Loucy (cell line): ENCODE measurements at regions not wholly inside any gene's neighbourhood (a gene's known extent, or its start where the extent isn't known, plus 50 kb on each side); places are given as distances from the start of the nearest gene placed in this dataset.

Source experiments
- H2AFZ ChIP-seq: fragments of 200-600 bp; sonication (generic); 2 replicates; pipeline ENCODE4 v1.6.0; 2016; ENCODE audit warnings: antibody characterized with exemption, mild to moderate bottlenecking, low read length, moderate library complexity
- H3F3A ChIP-seq: fragments of 200-600 bp; 2 replicates; pipeline ENCODE4 v1.6.0; 2016; ENCODE audit warnings: antibody characterized with exemption, low read depth, mild to moderate bottlenecking
- H3K27me3 ChIP-seq: fragments of 200-600 bp; sonication (generic); 2 replicates; pipeline ENCODE4 v1.6.1; 2014; ENCODE audit warnings: low read length, mild to moderate bottlenecking; ENCODE audit not compliant: insufficient read depth, poor library complexity, severe bottlenecking
- H3K36me3 ChIP-seq: fragments of 200-600 bp; sonication (generic); 2 replicates; pipeline ENCODE4 v1.6.1; 2016; ENCODE audit warnings: low read length; ENCODE audit not compliant: insufficient read depth
- H3K4me1 ChIP-seq: fragments of 200-600 bp; sonication (generic); 2 replicates; pipeline ENCODE4 v1.5.1; 2014; ENCODE audit warnings: low read length, mild to moderate bottlenecking; ENCODE audit not compliant: insufficient read depth, poor library complexity, severe bottlenecking
- H3K4me2 ChIP-seq: fragments of 200-600 bp; sonication (generic); 2 replicates; pipeline ENCODE4 v1.6.0; 2014; ENCODE audit warnings: antibody characterized with exemption, low read length, low read depth, mild to moderate bottlenecking; ENCODE audit not compliant: poor library complexity, severe bottlenecking
- H3K4me3 ChIP-seq: fragments of 200-600 bp; sonication (generic); 2 replicates; pipeline ENCODE4 v1.5.1; 2014; ENCODE audit warnings: low read length, mild to moderate bottlenecking, mixed read lengths; ENCODE audit not compliant: poor library complexity, severe bottlenecking
- H3K79me2 ChIP-seq: fragments of 200-600 bp; sonication (generic); 2 replicates; pipeline ENCODE4 v1.6.1; 2014; ENCODE audit warnings: low read length; ENCODE audit not compliant: insufficient read depth
- H3K9ac ChIP-seq: fragments of 200-600 bp; sonication (generic); 2 replicates; pipeline ENCODE4 v1.6.0; 2014; ENCODE audit warnings: mild to moderate bottlenecking, low read depth, low read length, moderate library complexity; ENCODE audit not compliant: poor library complexity, severe bottlenecking
- H3K9me2 ChIP-seq: fragments of 200-600 bp; sonication (generic); replicated peaks from 2 replicates; pipeline ENCODE4 v1.6.1; 2016; ENCODE audit warnings: low read depth, low read length, mixed read lengths
- H3K9me3 ChIP-seq: fragments of 200-600 bp; sonication (generic); 2 replicates; pipeline ENCODE4 v1.6.1; 2014; ENCODE audit warnings: mild to moderate bottlenecking, antibody characterized with exemption, low read length, low read depth; ENCODE audit not compliant: insufficient read depth
- H4K20me1 ChIP-seq: fragments of 200-600 bp; sonication (generic); 2 replicates; pipeline ENCODE4 v1.6.0; 2014; ENCODE audit warnings: antibody characterized with exemption, low read length, mild to moderate bottlenecking; ENCODE audit not compliant: insufficient read depth, poor library complexity, severe bottlenecking
- CTCF ChIP-seq: fragments of 200-600 bp; sonication (generic); conservative IDR thresholded peaks from 2 replicates; pipeline ENCODE4 v1.5.1; 2014; ENCODE audit warnings: mild to moderate bottlenecking, antibody characterized with exemption, low read length
- EZH2phosphoT487 ChIP-seq: fragments of 200-600 bp; IDR thresholded peaks from 2 replicates; pipeline ENCODE4 v1.6.1; 2018; ENCODE audit warnings: antibody characterized with exemption, mild to moderate bottlenecking, moderate library complexity, borderline replicate concordance

GRCh38 chr18:37930640-37931039 lies 365.0 kb upstream of the CELF4 start:
- TF ChIP-seq EZH2phosphoT487, result no peak
- no peak for TF ChIP-seq CTCF
- H3K9me2 ChIP-seq, result no peaks in the 10 kb centered on the region
- no peak overlapping the region for H2AFZ ChIP-seq

GRCh38 chr18:37922162-37922561 lies 356.6 kb upstream of the CELF4 start:
- Histone ChIP-seq H3K4me2 (no peak overlapping the region), H3K9ac (no peak overlapping the region), H3K79me2 (no peaks in the 10 kb centered on the region), H3F3A (no peaks in the 10 kb centered on the region), H2AFZ (no peak overlapping the region), H3K4me3 (no peak overlapping the region), H4K20me1 (no peaks in the 10 kb centered on the region), H3K27me3 (no peaks in the 10 kb centered on the region), H3K9me2 (no peaks in the 10 kb centered on the region), H3K36me3 (no peaks in the 10 kb centered on the region), H3K9me3 (no peaks in the 10 kb centered on the region), H3K4me1 (no peaks in the 10 kb centered on the region)
- TF ChIP-seq CTCF, result no peak
- no peak for TF ChIP-seq EZH2phosphoT487

More at GRCh38 chr18:37930640-37931039, 365.0 kb upstream of the CELF4 start:
- H3K36me3 ChIP-seq, result no peaks in the 10 kb centered on the region
- H3K9me3 ChIP-seq, result 0 out of 2 replicates have a peak, but pooled peaks cover 2% of the 10 kb centered on the region
- no peaks in the 10 kb centered on the region for H3F3A ChIP-seq
- H3K9ac ChIP-seq, result no peak overlapping the region
- H3K4me2 ChIP-seq, result no peak overlapping the region
- no peaks in the 10 kb centered on the region for H4K20me1 ChIP-seq
- H3K4me1 ChIP-seq, result no peaks in the 10 kb centered on the region
- no peaks in the 10 kb centered on the region for H3K27me3 ChIP-seq
- no peak overlapping the region for H3K4me3 ChIP-seq
- H3K79me2 ChIP-seq, result no peaks in the 10 kb centered on the region

- H2AFZ ChIP-seq, result no peak overlapping the region
- H3K9me3 ChIP-seq, result no peaks in the 10 kb centered on the region
- no peaks in the 10 kb centered on the region for H4K20me1 ChIP-seq
- no peak overlapping the region for H3K9ac ChIP-seq
- H3K9me2 ChIP-seq, result no peaks in the 10 kb centered on the region
- H3K4me1 ChIP-seq, result no peaks in the 10 kb centered on the region
- no peaks in the 10 kb centered on the region for H3K27me3 ChIP-seq
- H3K79me2 ChIP-seq, result no peaks in the 10 kb centered on the region
- no peaks in the 10 kb centered on the region for H3F3A ChIP-seq
- TF ChIP-seq EZH2phosphoT487 (no peak), CTCF (no peak)
- no peak overlapping the region for H3K4me2 ChIP-seq
- H3K36me3 ChIP-seq, result no peaks in the 10 kb centered on the region
- H3K4me3 ChIP-seq, result no peak overlapping the region
Measured at GRCh38 chr18:37920865-37921264, 355.3 kb upstream of the CELF4 start.
